Hepatocyte (in vitro differentiated cells): ENCODE measurements at regions not wholly inside any gene's neighbourhood (a gene's known extent, or its start where the extent isn't known, plus 50 kb on each side); places are given as distances from the start of the nearest gene placed in this dataset.
"Not testable (repeated sequence)": the region's sequence is repeated elsewhere in the genome, so short reads cannot be mapped to it uniquely, and the experiment has no call there.

Source experiments
- DNase-seq: peaks from one replicate; pipeline ENCODE4 v3.0.0-alpha.2; 2016; ENCODE audit warnings: low spot score
- H2AFZ ChIP-seq: fragments of 200-600 bp; sonication (generic); 2 replicates; pipeline ENCODE4 v1.6.0; 2016; ENCODE audit warnings: antibody characterized with exemption, mild to moderate bottlenecking
- H3K27ac ChIP-seq: fragments of 200-600 bp; sonication (generic); 2 replicates; pipeline ENCODE4 v1.5.1; 2016; ENCODE audit warnings: mild to moderate bottlenecking
- H3K27me3 ChIP-seq: fragments of 200-600 bp; sonication (generic); 2 replicates; pipeline ENCODE4 v1.6.1; 2016
- H3K36me3 ChIP-seq: fragments of 200-600 bp; sonication (generic); replicated peaks from 2 replicates; pipeline ENCODE4 v1.5.1; 2016; ENCODE audit warnings: low read depth; ENCODE audit not compliant: insufficient read depth
- H3K4me1 ChIP-seq: fragments of 200-600 bp; sonication (generic); 2 replicates; pipeline ENCODE4 v1.5.1; 2016; ENCODE audit warnings: mild to moderate bottlenecking, moderate library complexity; ENCODE audit not compliant: insufficient read depth
- H3K4me2 ChIP-seq: fragments of 200-600 bp; sonication (generic); 2 replicates; pipeline ENCODE4 v1.6.0; 2016
- H3K4me3 ChIP-seq: fragments of 200-600 bp; sonication (generic); 2 replicates; pipeline ENCODE4 v1.5.1; 2016; ENCODE audit warnings: mild to moderate bottlenecking
- H3K79me2 ChIP-seq: fragments of 200-600 bp; sonication (generic); 2 replicates; pipeline ENCODE4 v1.6.0; 2017; ENCODE audit warnings: mild to moderate bottlenecking
- H3K9me2 ChIP-seq: fragments of 200-600 bp; sonication (generic); replicated peaks from 2 replicates; pipeline ENCODE4 v1.6.0; 2017; ENCODE audit warnings: mild to moderate bottlenecking; ENCODE audit not compliant: insufficient read depth
- H3K9me3 ChIP-seq: fragments of 200-600 bp; sonication (generic); 2 replicates; pipeline ENCODE4 v1.5.1; 2016; ENCODE audit warnings: low read depth, mild to moderate bottlenecking
- H4K20me1 ChIP-seq: fragments of 200-600 bp; sonication (generic); 2 replicates; pipeline ENCODE4 v1.6.0; 2016; ENCODE audit warnings: mild to moderate bottlenecking; ENCODE audit not compliant: insufficient read depth, poor library complexity, severe bottlenecking
- EZH2 ChIP-seq: fragments of 200-600 bp; sonication (generic); IDR thresholded peaks from 2 replicates; pipeline ENCODE4 v1.6.1; 2016; ENCODE audit warnings: antibody characterized with exemption, mild to moderate bottlenecking, borderline replicate concordance
- EZH2phosphoT487 ChIP-seq: fragments of 200-600 bp; sonication (generic); IDR thresholded peaks from one replicate; pipeline ENCODE4 v1.6.1; 2018; ENCODE audit warnings: antibody characterized with exemption, mild to moderate bottlenecking, low read depth, moderate library complexity; ENCODE audit not compliant: unreplicated experiment, severe bottlenecking
- WGBS: methylation state at CpG from one replicate; pipeline ENCODE4 v1.1.6; 2016; ENCODE audit warnings: low lambda C conversion rate; ENCODE audit errors: missing lambda C conversion rate; 5-methylcytosine and 5-hydroxymethylcytosine counted together
- TF ChIP-seq, protein P1 (sequence below): fragments of 200-600 bp; sonication (generic); IDR thresholded peaks from 2 replicates; pipeline ENCODE4 v1.5.1; 2016; ENCODE audit warnings: antibody characterized with exemption, mild to moderate bottlenecking; ENCODE audit not compliant: poor library complexity

DNA sequence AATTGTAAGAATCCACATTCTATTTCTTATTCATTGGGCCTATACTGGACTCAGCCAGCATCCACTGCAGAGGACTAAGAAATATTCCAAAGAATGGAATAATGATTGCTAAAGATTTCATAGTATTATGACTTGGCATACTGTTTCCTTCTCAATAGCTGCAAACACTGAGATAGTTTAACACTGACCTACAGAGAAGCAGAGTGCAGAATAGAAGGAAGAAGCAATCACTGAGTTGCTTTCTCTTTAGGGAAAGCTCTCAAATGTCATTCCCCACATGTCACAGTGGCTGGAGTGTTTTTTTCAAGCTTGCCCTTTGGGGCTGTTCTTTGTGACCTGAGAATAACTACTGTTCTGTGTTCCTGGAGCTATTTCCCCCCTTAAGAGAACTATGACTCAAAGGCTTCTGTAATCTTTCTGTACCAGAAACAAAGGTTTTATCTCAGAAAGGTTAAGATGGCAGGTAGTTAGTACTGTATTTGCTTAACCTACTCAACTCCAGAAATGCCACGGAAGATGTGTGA lies 243.6 kb upstream of the LUZP2 start:
- no peak for DNase-seq
- H2AFZ ChIP-seq, result no peak overlapping the region
- no peaks in the 10 kb centered on the region for H3K79me2 ChIP-seq
- no peaks in the 10 kb centered on the region for H3K27me3 ChIP-seq
- H3K36me3 ChIP-seq, result no peaks in the 10 kb centered on the region
- no peaks in the 10 kb centered on the region for H3K4me1 ChIP-seq
- 31% methylated on average over 1 of the region's 1 CpG for WGBS
- H4K20me1 ChIP-seq, result no peaks in the 10 kb centered on the region
- no peak overlapping the region for H3K27ac ChIP-seq
- H3K9me3 ChIP-seq, result no peaks in the 10 kb centered on the region
- no peak overlapping the region for H3K4me3 ChIP-seq
- no peak for TF ChIP-seq EZH2phosphoT487
- TF ChIP-seq EZH2, result no peak
- TF ChIP-seq, protein P1, sequence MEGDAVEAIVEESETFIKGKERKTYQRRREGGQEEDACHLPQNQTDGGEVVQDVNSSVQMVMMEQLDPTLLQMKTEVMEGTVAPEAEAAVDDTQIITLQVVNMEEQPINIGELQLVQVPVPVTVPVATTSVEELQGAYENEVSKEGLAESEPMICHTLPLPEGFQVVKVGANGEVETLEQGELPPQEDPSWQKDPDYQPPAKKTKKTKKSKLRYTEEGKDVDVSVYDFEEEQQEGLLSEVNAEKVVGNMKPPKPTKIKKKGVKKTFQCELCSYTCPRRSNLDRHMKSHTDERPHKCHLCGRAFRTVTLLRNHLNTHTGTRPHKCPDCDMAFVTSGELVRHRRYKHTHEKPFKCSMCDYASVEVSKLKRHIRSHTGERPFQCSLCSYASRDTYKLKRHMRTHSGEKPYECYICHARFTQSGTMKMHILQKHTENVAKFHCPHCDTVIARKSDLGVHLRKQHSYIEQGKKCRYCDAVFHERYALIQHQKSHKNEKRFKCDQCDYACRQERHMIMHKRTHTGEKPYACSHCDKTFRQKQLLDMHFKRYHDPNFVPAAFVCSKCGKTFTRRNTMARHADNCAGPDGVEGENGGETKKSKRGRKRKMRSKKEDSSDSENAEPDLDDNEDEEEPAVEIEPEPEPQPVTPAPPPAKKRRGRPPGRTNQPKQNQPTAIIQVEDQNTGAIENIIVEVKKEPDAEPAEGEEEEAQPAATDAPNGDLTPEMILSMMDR, result no peak
- H3K4me2 ChIP-seq, result no peak overlapping the region
- H3K9me2 ChIP-seq, result no peaks in the 10 kb centered on the region

DNA sequence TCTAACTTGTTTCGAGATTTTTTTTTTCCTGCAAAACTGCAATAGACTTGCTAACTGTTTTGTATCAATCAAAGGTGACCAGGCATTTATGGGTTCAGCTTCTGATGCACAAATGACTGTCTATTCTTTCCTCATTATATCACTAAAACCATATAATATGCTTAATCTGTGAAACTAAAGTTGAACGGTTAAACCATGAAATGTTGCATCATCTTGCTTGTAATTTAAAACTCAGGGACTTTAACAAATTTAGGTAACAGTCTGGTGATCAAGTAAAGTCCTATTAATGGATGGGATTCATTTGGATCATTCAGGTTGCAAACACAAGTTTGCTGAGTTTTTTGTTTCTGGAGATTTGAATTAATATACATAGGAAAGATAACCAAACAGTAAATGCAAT lies 232.0 kb upstream of the LUZP2 start:
- TF ChIP-seq, protein P1, result no peak
- no peak for TF ChIP-seq EZH2
- no peak for TF ChIP-seq EZH2phosphoT487
- Histone ChIP-seq H3K27me3 (no peaks in the 10 kb centered on the region), H3K4me1 (no peaks in the 10 kb centered on the region), H4K20me1 (no peaks in the 10 kb centered on the region), H3K79me2 (no peaks in the 10 kb centered on the region), H3K4me3 (no peak overlapping the region), H3K9me2 (no peaks in the 10 kb centered on the region), H3K36me3 (no peaks in the 10 kb centered on the region), H3K4me2 (no peak overlapping the region), H3K9me3 (no peaks in the 10 kb centered on the region), H2AFZ (no peak overlapping the region), H3K27ac (no peak overlapping the region)
- 88% methylated on average over 2 of the region's 2 CpGs for WGBS
- DNase-seq, result no peak

DNA sequence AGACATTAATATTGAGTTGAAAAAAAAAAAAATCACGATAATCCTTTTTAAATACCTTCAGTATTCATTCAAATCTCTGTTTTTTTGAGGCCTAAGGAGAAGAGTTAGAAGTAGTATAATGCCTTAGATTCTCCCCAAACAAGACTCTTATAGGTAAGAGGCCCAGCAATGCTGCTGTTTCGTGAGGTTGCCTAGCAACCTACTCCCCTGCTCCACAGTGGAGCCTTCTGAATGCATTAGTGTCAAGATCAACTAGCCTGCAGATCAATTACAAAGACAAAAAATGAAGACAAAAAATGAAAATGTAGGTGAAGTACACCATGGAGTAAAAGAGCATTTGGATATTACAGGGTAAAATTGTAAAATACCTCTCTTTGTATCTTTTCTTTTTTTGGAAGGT lies 229.8 kb upstream of the LUZP2 start:
- TF ChIP-seq, protein P1, result no peak
- TF ChIP-seq EZH2 (no peak), EZH2phosphoT487 (no peak)
- no peak for DNase-seq
- no peaks in the 10 kb centered on the region for H4K20me1 ChIP-seq
- no peaks in the 10 kb centered on the region for H3K79me2 ChIP-seq
- H3K27ac ChIP-seq, result no peak overlapping the region
- H3K4me1 ChIP-seq, result no peaks in the 10 kb centered on the region
- 77% methylated on average over 2 of the region's 2 CpGs for WGBS
- no peaks in the 10 kb centered on the region for H3K36me3 ChIP-seq
- no peaks in the 10 kb centered on the region for H3K9me3 ChIP-seq
- no peak overlapping the region for H3K4me2 ChIP-seq
- H3K27me3 ChIP-seq, result no peaks in the 10 kb centered on the region
- H3K9me2 ChIP-seq, result no peaks in the 10 kb centered on the region
- no peak overlapping the region for H2AFZ ChIP-seq
- H3K4me3 ChIP-seq, result no peak overlapping the region

DNA sequence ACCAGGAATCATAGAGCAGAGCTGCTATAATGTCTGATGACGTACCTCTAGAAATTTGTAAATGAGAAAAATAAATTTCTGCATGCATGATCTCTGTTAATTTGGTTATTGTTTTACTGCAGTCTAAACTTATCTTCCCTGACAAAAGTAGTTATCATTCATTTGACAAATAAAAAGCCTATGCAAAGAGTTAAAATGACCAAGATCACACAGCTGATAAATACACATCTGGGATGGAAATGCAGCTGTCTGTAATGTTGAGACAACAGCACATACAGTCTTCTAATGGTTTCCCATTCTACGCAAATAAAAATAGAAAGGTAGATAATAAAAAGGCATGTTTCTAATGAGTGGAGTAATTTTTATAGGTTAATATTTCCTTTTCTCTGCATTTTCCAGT lies 225.1 kb upstream of the LUZP2 start:
- TF ChIP-seq EZH2 (no peak), EZH2phosphoT487 (no peak)
- TF ChIP-seq, protein P1, result no peak
- Histone ChIP-seq H3K4me3 (no peak overlapping the region), H2AFZ (no peak overlapping the region), H3K27ac (no peak overlapping the region), H3K9me3 (no peaks in the 10 kb centered on the region), H3K36me3 (no peaks in the 10 kb centered on the region), H3K27me3 (no peaks in the 10 kb centered on the region), H3K79me2 (no peaks in the 10 kb centered on the region), H3K9me2 (no peaks in the 10 kb centered on the region), H3K4me1 (no peaks in the 10 kb centered on the region), H4K20me1 (no peaks in the 10 kb centered on the region), H3K4me2 (no peak overlapping the region)
- DNase-seq, result no peak
- WGBS, result 93% methylated on average over 2 of the region's 2 CpGs

DNA sequence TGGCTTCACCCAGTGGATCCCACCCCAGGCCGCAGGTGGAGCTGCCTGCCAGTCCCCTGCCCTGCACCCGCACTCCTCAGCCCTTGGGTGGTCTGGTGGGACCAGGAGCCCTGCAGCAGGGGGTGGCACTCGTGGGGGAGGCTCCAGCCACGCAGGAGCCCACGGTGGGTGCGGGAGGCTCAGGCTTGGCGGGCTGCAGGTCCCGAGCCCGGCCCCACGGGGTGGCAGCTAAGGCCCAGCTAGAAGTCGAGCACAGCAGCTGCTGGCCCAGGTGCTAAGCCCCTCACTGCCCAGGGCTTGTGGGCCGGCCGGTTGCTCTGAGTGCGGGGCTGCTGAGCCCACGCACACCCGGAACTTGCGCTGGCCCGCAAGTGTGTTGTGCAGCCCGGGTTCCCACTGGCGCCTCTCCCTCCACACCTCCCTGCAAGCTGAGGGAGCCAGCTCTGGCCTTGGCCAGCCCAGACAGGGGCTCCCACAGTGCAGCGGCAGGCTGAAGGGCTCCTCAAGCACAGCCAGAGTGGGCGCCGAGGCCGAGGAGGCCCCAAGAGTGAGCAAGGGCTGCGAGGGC lies 222.6 kb upstream of the LUZP2 start:
- not testable (repeated sequence) for H3K27ac ChIP-seq, H3K9me3 ChIP-seq, H3K9me2 ChIP-seq, H4K20me1 ChIP-seq, H3K4me3 ChIP-seq, H2AFZ ChIP-seq, H3K36me3 ChIP-seq, DNase-seq, H3K27me3 ChIP-seq, H3K4me1 ChIP-seq, H3K79me2 ChIP-seq, H3K4me2 ChIP-seq
- WGBS, result 95% methylated on average over 18 of the region's 25 CpGs
